ENCODE measurements at regions not wholly inside any gene's neighbourhood (a gene's known extent, or its start where the extent isn't known, plus 50 kb on each side); places are given as distances from the start of the nearest gene placed in this dataset.
"Not testable (repeated sequence)": the region's sequence is repeated elsewhere in the genome, so short reads cannot be mapped to it uniquely, and the experiment has no call there.

DNA sequence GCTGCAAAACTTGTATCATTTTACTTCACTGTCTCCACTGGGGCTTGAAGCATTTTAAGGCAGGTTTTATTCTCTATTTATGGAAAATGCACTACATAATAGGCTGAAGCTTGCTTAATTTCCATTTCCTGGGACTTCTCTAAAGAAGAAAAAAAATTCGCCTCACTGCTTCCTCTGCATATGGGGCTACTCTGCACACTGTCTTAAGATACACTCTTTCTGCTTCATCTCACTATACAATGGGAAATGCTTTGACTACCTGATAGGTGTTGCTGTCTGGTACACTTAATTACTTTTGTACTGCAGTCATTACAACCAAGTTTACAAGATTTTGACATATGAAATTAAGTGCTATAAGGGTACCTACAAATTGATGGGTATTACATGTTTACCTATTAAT, 466.0 kb downstream of the KCNJ18 start:
- no peak overlapping the region for H3K27ac ChIP-seq (ENCODE audit: low read depth, low read length)
- no peaks in the 10 kb centered on the region for H3K36me3 Mint-ChIP-seq
- no peak overlapping the region for H3K27ac Mint-ChIP-seq
- H3K4me1 Mint-ChIP-seq: no peaks in the 10 kb centered on the region
- H3K4me1 ChIP-seq (ENCODE audit: insufficient read depth, low read length): no peaks in the 10 kb centered on the region
- no peaks in the 10 kb centered on the region for H3K36me3 ChIP-seq (ENCODE audit: insufficient read depth, low read length)
- ChIA-PET POLR2A (no interaction called here), CTCF (no interaction called here)
- H3K9me3 ChIP-seq (ENCODE audit: low read length): no peaks in the 10 kb centered on the region
- H3K9me3 Mint-ChIP-seq: peaks cover 5 to 37% (median 6%) of the 10 kb centered on the region in 5 donors
- no peak overlapping the region for H3K4me3 ChIP-seq (ENCODE audit: low read length)
- no peak for DNase-seq
- no peak overlapping the region for H3K4me3 Mint-ChIP-seq
- H3K27me3 ChIP-seq (ENCODE audit: insufficient read depth, low read length, poor library complexity, severe bottlenecking): no peaks in the 10 kb centered on the region
- no peaks in the 10 kb centered on the region for H3K27me3 Mint-ChIP-seq

DNA sequence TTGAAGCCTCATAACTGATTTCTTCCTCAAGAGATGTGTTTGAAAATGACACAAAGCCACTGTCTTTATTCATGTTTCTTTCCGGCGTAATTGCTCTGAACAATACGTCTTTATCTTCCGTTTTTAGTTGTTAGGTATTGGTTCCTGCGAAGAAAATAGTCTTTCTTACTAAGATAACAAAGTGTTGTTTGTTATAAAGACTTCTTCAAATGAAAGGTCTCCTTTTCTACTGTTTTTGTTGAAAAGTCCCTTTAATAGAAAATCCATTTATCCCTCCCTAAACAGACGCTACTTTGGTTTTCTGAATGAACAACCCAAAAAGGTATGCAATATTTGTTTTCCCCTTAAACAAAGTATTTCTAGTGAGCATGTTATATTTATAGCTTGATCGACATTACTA, 469.1 kb downstream of the KCNJ18 start:
- no peak overlapping the region for H3K4me3 ChIP-seq (ENCODE audit: low read length)
- DNase-seq: no peak
- Mint-ChIP-seq H3K4me3 (no peak overlapping the region), H3K27me3 (no peaks in the 10 kb centered on the region), H3K27ac (no peak overlapping the region), H3K9me3 (peaks cover 2 to 28% (median 4%) of the 10 kb centered on the region in 5 donors), H3K36me3 (no peaks in the 10 kb centered on the region), H3K4me1 (no peaks in the 10 kb centered on the region)
- H3K27ac ChIP-seq (ENCODE audit: low read depth, low read length): no peak overlapping the region
- no peaks in the 10 kb centered on the region for H3K27me3 ChIP-seq (ENCODE audit: insufficient read depth, low read length, poor library complexity, severe bottlenecking)
- no peaks in the 10 kb centered on the region for H3K9me3 ChIP-seq (ENCODE audit: low read length)
- H3K36me3 ChIP-seq (ENCODE audit: insufficient read depth, low read length): no peaks in the 10 kb centered on the region
- CTCF ChIA-PET: no interaction called here
- no peaks in the 10 kb centered on the region for H3K4me1 ChIP-seq (ENCODE audit: insufficient read depth, low read length)
- POLR2A ChIA-PET: no interaction called here

DNA sequence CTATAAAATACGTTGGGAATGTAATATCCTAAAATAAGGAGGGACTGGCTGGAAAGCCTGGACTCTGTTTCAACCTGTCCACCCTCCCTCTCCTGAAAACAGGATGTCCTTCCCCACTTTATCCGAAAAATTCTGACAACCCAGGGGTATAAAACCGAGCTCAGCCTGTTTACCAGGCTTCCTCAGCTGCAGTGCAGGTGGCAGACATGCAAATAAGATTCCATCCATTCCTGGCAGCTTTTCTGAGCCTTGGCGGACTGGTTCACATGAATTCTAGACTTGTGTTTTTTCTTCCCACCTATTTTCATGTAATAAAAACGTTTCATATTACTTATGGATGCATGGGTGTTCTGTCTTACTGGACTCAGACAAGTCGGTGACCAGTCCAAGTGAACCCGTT, 479.3 kb downstream of the KCNJ18 start:
- H3K36me3 ChIP-seq (ENCODE audit: insufficient read depth, low read length): no peaks in the 10 kb centered on the region
- POLR2A ChIA-PET: no interaction called here
- no peak overlapping the region for H3K4me3 ChIP-seq (ENCODE audit: low read length)
- no peak for DNase-seq
- Mint-ChIP-seq H3K27me3 (no peaks in the 10 kb centered on the region), H3K27ac (no peak overlapping the region), H3K4me3 (no peak overlapping the region), H3K4me1 (no peaks in the 10 kb centered on the region), H3K9me3 (peaks cover 10 to 24% (median 12%) of the 10 kb centered on the region in 5 donors), H3K36me3 (peaks cover 0 to 1% (median 0%) of the 10 kb centered on the region in 3 donors)
- no peaks in the 10 kb centered on the region for H3K9me3 ChIP-seq (ENCODE audit: low read length)
- H3K4me1 ChIP-seq (ENCODE audit: insufficient read depth, low read length): no peaks in the 10 kb centered on the region
- H3K27me3 ChIP-seq (ENCODE audit: insufficient read depth, low read length, poor library complexity, severe bottlenecking): no peaks in the 10 kb centered on the region
- H3K27ac ChIP-seq (ENCODE audit: low read depth, low read length): no peak overlapping the region
- CTCF ChIA-PET: no interaction called here

DNA sequence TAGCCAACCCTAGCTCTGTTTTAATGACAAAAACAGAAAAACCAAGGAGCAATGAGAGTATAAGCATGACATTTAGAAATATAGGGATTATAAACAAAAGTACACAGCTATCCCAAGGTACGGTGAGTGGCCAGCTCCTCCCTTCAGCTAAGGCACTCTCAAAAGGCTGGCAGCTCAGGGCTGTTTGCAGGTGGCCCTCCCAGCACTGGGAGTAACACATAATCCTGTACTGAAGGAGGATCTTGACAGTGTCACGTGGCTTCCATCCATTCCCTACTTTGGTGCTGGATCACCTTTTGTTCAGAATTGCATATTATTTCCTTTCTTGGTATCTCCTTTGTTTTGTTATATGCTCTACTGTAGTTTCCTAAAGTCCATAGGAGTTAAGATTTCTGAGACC, 500.8 kb downstream of the KCNJ18 start:
- Histone ChIP-seq H3K27ac (ENCODE audit: low read depth, low read length) (no peak overlapping the region), H3K9me3 (ENCODE audit: low read length) (no peaks in the 10 kb centered on the region), H3K4me3 (ENCODE audit: low read length) (no peak overlapping the region), H3K4me1 (ENCODE audit: insufficient read depth, low read length) (no peaks in the 10 kb centered on the region), H3K36me3 (ENCODE audit: insufficient read depth, low read length) (no peaks in the 10 kb centered on the region), H3K27me3 (ENCODE audit: insufficient read depth, low read length, poor library complexity, severe bottlenecking) (no peaks in the 10 kb centered on the region)
- no peak for DNase-seq
- CTCF ChIA-PET: no interaction called here
- H3K27me3 Mint-ChIP-seq: no peaks in the 10 kb centered on the region
- H3K36me3 Mint-ChIP-seq: no peaks in the 10 kb centered on the region
- no peak overlapping the region for H3K27ac Mint-ChIP-seq
- POLR2A ChIA-PET: no interaction called here
- H3K9me3 Mint-ChIP-seq: peaks cover 4 to 13% (median 6%) of the 10 kb centered on the region in 5 donors
- no peak overlapping the region for H3K4me3 Mint-ChIP-seq
- H3K4me1 Mint-ChIP-seq: no peaks in the 10 kb centered on the region

DNA sequence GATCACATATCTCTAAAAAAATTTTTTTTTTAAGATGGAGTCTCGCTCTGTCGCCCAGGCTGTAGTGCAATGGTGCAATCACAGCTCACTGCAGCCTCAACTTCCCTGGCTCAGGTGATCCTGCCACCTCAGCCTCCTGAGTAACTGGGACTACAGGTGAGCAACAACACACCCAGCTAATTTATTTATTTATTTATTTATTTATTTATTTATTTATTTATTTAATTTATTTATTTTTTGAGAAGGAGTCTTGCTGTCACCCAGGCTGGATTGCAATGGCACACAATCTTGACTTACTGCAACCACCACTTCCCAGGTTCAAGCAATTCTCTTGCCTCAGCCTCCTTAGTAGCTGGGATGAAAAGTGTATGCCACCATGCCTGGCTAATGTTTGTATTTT, 507.9 kb downstream of the KCNJ18 start:
- DNase-seq; H3K27me3 Mint-ChIP-seq; H3K27ac ChIP-seq (ENCODE audit: low read depth, low read length); H3K27me3 ChIP-seq (ENCODE audit: insufficient read depth, low read length, poor library complexity, severe bottlenecking); H3K4me3 Mint-ChIP-seq; H3K4me1 Mint-ChIP-seq; POLR2A ChIA-PET; H3K9me3 ChIP-seq (ENCODE audit: low read length); H3K36me3 Mint-ChIP-seq; H3K4me3 ChIP-seq (ENCODE audit: low read length); CTCF ChIA-PET; H3K27ac Mint-ChIP-seq; H3K4me1 ChIP-seq (ENCODE audit: insufficient read depth, low read length); H3K36me3 ChIP-seq (ENCODE audit: insufficient read depth, low read length): not testable (repeated sequence)
- H3K9me3 Mint-ChIP-seq: peaks cover 15 to 30% (median 24%) of the 10 kb centered on the region in 5 donors

DNA sequence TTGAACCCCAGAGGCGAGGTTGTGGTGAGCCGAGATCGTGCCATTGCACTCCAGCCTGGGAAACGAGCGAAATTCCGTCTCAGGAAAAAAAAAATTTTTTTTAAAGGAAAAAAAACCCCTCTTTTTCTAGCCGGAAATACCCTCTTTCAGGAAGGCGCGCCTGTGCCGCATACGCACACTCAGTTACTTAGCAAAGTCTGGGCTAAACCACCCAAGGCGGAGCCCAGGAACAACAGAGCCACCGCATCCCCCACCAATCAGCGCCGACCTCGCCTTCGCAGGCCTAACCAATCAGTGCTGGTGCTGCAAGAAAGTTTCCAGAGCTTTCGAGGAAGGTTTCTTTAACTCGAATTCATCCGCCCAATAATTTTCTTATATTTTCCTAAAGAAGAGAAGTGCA, 510.4 kb downstream of the KCNJ18 start:
- Histone ChIP-seq H3K27ac (ENCODE audit: low read depth, low read length) (no peak overlapping the region), H3K4me1 (ENCODE audit: insufficient read depth, low read length) (no peaks in the 10 kb centered on the region), H3K27me3 (ENCODE audit: insufficient read depth, low read length, poor library complexity, severe bottlenecking) (no peaks in the 10 kb centered on the region), H3K4me3 (ENCODE audit: low read length) (no peak overlapping the region), H3K36me3 (ENCODE audit: insufficient read depth, low read length) (no peaks in the 10 kb centered on the region), H3K9me3 (ENCODE audit: low read length) (no peaks in the 10 kb centered on the region)
- DNase-seq: no peak
- Mint-ChIP-seq H3K4me1 (no peaks in the 10 kb centered on the region), H3K27ac (no peak overlapping the region), H3K27me3 (no peaks in the 10 kb centered on the region), H3K4me3 (no peak overlapping the region), H3K9me3 (peaks cover 5 to 34% (median 28%) of the 10 kb centered on the region in 5 donors), H3K36me3 (no peaks in the 10 kb centered on the region)
- ChIA-PET POLR2A (no interaction called here), CTCF (no interaction called here)

DNA sequence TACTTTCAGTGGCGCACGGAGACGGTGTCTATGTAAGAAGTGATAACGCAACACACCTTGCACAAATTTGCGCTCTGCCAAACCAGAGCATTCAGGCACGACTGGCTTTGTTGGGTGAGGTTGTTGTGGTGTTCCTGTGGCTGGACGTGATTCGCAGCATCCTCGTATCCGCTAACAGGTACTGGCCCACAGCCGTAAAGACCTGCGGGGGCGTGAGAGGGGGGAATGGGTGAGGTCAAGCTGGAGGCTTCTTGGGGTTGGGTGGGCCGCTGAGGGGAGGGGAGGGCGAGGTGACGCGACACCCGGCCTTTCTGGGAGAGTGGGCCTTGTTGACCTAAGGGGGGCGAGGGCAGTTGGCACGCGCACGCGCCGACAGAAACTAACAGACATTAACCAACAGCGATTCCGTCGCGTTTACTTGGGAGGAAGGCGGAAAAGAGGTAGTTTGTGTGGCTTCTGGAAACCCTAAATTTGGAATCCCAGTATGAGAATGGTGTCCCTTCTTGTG, 510.9 kb downstream of the KCNJ18 start:
- Mint-ChIP-seq H3K9me3 (peaks cover 5 to 32% (median 28%) of the 10 kb centered on the region in 5 donors), H3K27ac (no peak overlapping the region), H3K4me1 (no peaks in the 10 kb centered on the region), H3K36me3 (no peaks in the 10 kb centered on the region), H3K27me3 (no peaks in the 10 kb centered on the region), H3K4me3 (no peak overlapping the region)
- ChIA-PET CTCF (no interaction called here), POLR2A (no interaction called here)
- H3K4me3 ChIP-seq (ENCODE audit: low read length): no peak overlapping the region
- no peak for DNase-seq
- H3K27ac ChIP-seq (ENCODE audit: low read depth, low read length): no peak overlapping the region
- no peaks in the 10 kb centered on the region for H3K27me3 ChIP-seq (ENCODE audit: insufficient read depth, low read length, poor library complexity, severe bottlenecking)
- H3K36me3 ChIP-seq (ENCODE audit: insufficient read depth, low read length): no peaks in the 10 kb centered on the region
- H3K9me3 ChIP-seq (ENCODE audit: low read length): no peaks in the 10 kb centered on the region
- H3K4me1 ChIP-seq (ENCODE audit: insufficient read depth, low read length): no peaks in the 10 kb centered on the region

DNA sequence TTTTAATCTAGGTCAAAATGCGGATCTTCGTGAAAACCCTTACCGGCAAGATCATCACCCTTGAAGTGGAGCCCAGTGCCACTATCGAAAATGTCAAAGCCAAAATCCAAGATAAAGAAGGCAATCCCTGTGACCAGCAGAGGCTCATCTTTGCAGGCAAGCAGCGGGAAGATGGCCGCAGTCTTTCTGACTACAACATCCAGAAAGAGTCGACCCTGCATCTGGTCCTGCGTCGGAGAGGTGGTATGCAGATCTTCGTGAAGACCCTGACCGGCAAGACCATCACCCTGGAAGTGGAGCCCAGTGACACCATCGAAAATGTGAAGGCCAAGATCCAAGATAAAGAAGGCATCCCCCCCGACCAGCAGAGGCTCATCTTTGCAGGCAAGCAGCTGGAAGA, 511.8 kb downstream of the KCNJ18 start:
- H3K4me1 Mint-ChIP-seq; H3K4me3 Mint-ChIP-seq; H3K27ac Mint-ChIP-seq; H3K27ac ChIP-seq (ENCODE audit: low read depth, low read length); H3K4me1 ChIP-seq (ENCODE audit: insufficient read depth, low read length); POLR2A ChIA-PET; H3K27me3 Mint-ChIP-seq; H3K36me3 ChIP-seq (ENCODE audit: insufficient read depth, low read length); H3K36me3 Mint-ChIP-seq; DNase-seq; H3K27me3 ChIP-seq (ENCODE audit: insufficient read depth, low read length, poor library complexity, severe bottlenecking); H3K9me3 ChIP-seq (ENCODE audit: low read length); CTCF ChIA-PET; H3K4me3 ChIP-seq (ENCODE audit: low read length): not testable (repeated sequence)
- peaks cover 5 to 34% (median 29%) of the 10 kb centered on the region in 5 donors for H3K9me3 Mint-ChIP-seq

DNA sequence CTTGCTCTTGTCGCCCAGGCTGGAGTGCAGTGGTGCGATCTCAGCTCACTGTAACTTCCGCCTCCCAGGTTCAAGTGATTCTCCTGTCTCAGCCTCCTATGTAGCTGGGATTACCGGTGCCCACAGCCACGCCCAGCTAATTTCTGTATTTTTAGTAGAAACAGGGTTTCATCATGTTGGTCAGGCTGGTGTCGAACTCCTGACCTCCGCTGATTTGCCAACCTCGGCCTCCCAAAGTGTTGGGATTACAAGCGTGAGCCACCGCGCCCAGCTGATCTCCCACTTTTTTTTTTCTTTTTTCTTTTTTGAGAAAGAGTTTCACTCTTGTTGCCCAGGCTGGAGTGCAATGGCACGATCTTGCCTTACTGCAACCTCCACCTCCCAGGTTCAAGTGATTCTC, 517.9 kb downstream of the KCNJ18 start:
- CTCF ChIA-PET; H3K4me1 ChIP-seq (ENCODE audit: insufficient read depth, low read length); H3K4me3 Mint-ChIP-seq; H3K36me3 Mint-ChIP-seq; H3K27me3 ChIP-seq (ENCODE audit: insufficient read depth, low read length, poor library complexity, severe bottlenecking); DNase-seq; H3K27ac Mint-ChIP-seq; H3K4me3 ChIP-seq (ENCODE audit: low read length); H3K27ac ChIP-seq (ENCODE audit: low read depth, low read length); H3K27me3 Mint-ChIP-seq; H3K4me1 Mint-ChIP-seq; H3K36me3 ChIP-seq (ENCODE audit: insufficient read depth, low read length); H3K9me3 ChIP-seq (ENCODE audit: low read length); POLR2A ChIA-PET: not testable (repeated sequence)
- peaks cover 4 to 36% (median 25%) of the 10 kb centered on the region in 5 donors for H3K9me3 Mint-ChIP-seq

Measured in CD8-positive, alpha-beta memory T cell (primary cell).